Esophagus muscularis mucosa (tissue), 4 donors: ENCODE measurements at regions not wholly inside any gene's neighbourhood (a gene's known extent, or its start where the extent isn't known, plus 50 kb on each side); places are given as distances from the start of the nearest gene placed in this dataset.
A peak's percentile ranks its signal among the peaks of the same experiment; 100 is the strongest.
"Not testable (repeated sequence)": the region's sequence is repeated elsewhere in the genome, so short reads cannot be mapped to it uniquely, and the experiment has no call there.

Experiments used
- DNase-seq: peaks from one replicate; pipeline ENCODE4 v3.0.0-alpha.2; 2017; ENCODE audit errors: extremely low spot score
- H3K27ac ChIP-seq, 4 donors: fragments of 200-600 bp; sonication (generic); replicated peaks in 1 of 4; 1 replicate in 3 of 4; 2 replicates in 1 of 4; pipeline ENCODE4 v1.5.1; 2016 to 2019; ENCODE audit warnings: mild to moderate bottlenecking in 1 of 4
- H3K27me3 ChIP-seq, 4 donors: fragments of 200-600 bp; sonication (generic); one replicate each; pipeline versions ENCODE4 v1.5.1 to v1.6.0; 2016 to 2019
- H3K36me3 ChIP-seq, 4 donors: fragments of 200-600 bp; sonication (generic); one replicate each; pipeline ENCODE4 v1.5.1; 2016 to 2019
- H3K4me1 ChIP-seq, 4 donors: fragments of 200-600 bp; sonication (generic); one replicate each; pipeline ENCODE4 v1.5.1; 2016 to 2019
- H3K4me3 ChIP-seq, 4 donors: fragments of 200-600 bp; sonication (generic); 1 replicate in 2 of 4; 2 replicates in 2 of 4; pipeline ENCODE4 v1.5.1; 2016 to 2019; ENCODE audit warnings: mild to moderate bottlenecking in 4 of 4, moderate library complexity in 1 of 4
- H3K9me3 ChIP-seq, 4 donors: fragments of 200-600 bp; sonication (generic); 1 replicate in 3 of 4; 2 replicates in 1 of 4; pipeline ENCODE4 v1.5.1; 2016 to 2019
- CTCF ChIP-seq, 3 experiments: fragments of 200-600 bp in 2 of 3; fragments of 450-650 bp in 1 of 3; sonication (generic) in 2 of 3; IDR thresholded peaks; one replicate each; pipeline ENCODE4 v1.5.1; 2017 to 2019; ENCODE audit warnings: antibody characterized with exemption in 3 of 3, mild to moderate bottlenecking in 2 of 3, moderate library complexity in 1 of 3
- EP300 ChIP-seq: sonication (generic); formaldehyde crosslinking; IDR thresholded peaks from one replicate; pipeline ENCODE4 v1.6.1; 2017; ENCODE audit warnings: antibody characterized with exemption
- POLR2A ChIP-seq: fragments of 450-650 bp; IDR thresholded peaks from one replicate; pipeline ENCODE4 v1.6.1; 2017; ENCODE audit warnings: antibody characterized with exemption, moderate library complexity, mild to moderate bottlenecking, low read depth
- POLR2AphosphoS5 ChIP-seq, 2 donors: sonication (generic); formaldehyde crosslinking; IDR thresholded peaks; one replicate each; pipeline ENCODE4 v1.6.1; 2017; ENCODE audit warnings: antibody characterized with exemption in 2 of 2
- WGBS: methylation state at CpG from one replicate; pipeline ENCODE4 v1.1.5; 2018; 5-methylcytosine and 5-hydroxymethylcytosine counted together
- intact Hi-C: fragments of 100-400 bp; cut with DNase I; formaldehyde crosslinking; loops from one replicate; pipeline ENCODE4 v1.15.1; 2023

- H3K4me3 ChIP-seq = no peak overlapping the region
- H3K36me3 ChIP-seq = no peaks in the 10 kb centered on the region
- H3K4me1 ChIP-seq = no peaks in the 10 kb centered on the region
- WGBS = 97% methylated on average over 1 of the region's 1 CpG
- TF ChIP-seq POLR2AphosphoS5 (IDR thresholded peaks at IDR 0.05) (no peak), EP300 (no peak)
- no peak for DNase-seq
- no peak overlapping the region for H3K27ac ChIP-seq
- intact Hi-C loops = no loop called here
- no peaks in the 10 kb centered on the region for H3K27me3 ChIP-seq
- no peaks in the 10 kb centered on the region for H3K9me3 ChIP-seq
Measured at GRCh38 chr4:56142088-56142487, 193.3 kb downstream of the CEP135 start.

- 76% methylated on average over 1 of the region's 1 CpG for WGBS
- intact Hi-C loops = no loop called here
- TF ChIP-seq POLR2A (no peak), POLR2AphosphoS5 (IDR thresholded peaks at IDR 0.05) (no peak), CTCF (IDR thresholded peaks at IDR 0.05) (no peak)
- peak; percentile 39 for DNase-seq
- Histone ChIP-seq H3K4me1 (no peaks in the 10 kb centered on the region), H3K27ac (no peak overlapping the region), H3K27me3 (no peaks in the 10 kb centered on the region), H3K9me3 (no peaks in the 10 kb centered on the region), H3K4me3 (no peak overlapping the region), H3K36me3 (no peaks in the 10 kb centered on the region)
Measured at GRCh38 chr4:56139241-56139827, 190.6 kb downstream of the CEP135 start.

- H3K27me3 ChIP-seq, H3K27ac ChIP-seq, H3K9me3 ChIP-seq, intact Hi-C loops, H3K4me3 ChIP-seq, H3K36me3 ChIP-seq, H3K4me1 ChIP-seq: not testable (repeated sequence)
- WGBS = 86% methylated on average over 8 of the region's 8 CpGs
- peak; percentile 45 for DNase-seq
Measured at GRCh38 chr4:56134834-56135233, 186.1 kb downstream of the CEP135 start.

DNA sequence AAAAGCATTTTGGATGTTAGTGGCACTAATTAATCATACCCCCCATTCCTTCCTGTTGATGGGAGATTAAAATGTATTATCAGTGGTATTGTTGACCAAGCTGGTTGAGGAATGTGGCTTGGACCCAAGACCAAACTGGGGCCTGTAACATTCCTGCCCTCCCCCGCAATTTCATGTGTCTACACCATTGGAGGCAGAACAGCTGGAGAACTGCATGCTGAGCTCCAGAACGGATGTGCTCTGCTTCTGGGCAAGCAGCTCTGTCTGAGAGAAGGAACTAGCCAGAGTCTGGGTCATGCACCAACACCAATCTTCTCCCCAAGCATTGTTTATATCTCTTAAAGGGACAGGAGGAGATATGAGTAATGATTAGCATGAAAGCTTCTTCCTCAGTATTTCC lies 185.5 kb downstream of the CEP135 start:
- Histone ChIP-seq H3K27ac (no peak overlapping the region), H3K4me3 (no peak overlapping the region), H3K4me1 (peaks cover 0 to 3% (median 0%) of the 10 kb centered on the region in 4 donors), H3K36me3 (no peaks in the 10 kb centered on the region), H3K27me3 (no peaks in the 10 kb centered on the region), H3K9me3 (no peaks in the 10 kb centered on the region)
- 33% methylated on average over 2 of the region's 2 CpGs for WGBS
- intact Hi-C loops = no loop called here
- no peak for DNase-seq
- TF ChIP-seq CTCF (IDR thresholded peaks at IDR 0.05) (no peak), POLR2A (no peak), EP300 (no peak), POLR2AphosphoS5 (IDR thresholded peaks at IDR 0.05) (no peak)

DNA sequence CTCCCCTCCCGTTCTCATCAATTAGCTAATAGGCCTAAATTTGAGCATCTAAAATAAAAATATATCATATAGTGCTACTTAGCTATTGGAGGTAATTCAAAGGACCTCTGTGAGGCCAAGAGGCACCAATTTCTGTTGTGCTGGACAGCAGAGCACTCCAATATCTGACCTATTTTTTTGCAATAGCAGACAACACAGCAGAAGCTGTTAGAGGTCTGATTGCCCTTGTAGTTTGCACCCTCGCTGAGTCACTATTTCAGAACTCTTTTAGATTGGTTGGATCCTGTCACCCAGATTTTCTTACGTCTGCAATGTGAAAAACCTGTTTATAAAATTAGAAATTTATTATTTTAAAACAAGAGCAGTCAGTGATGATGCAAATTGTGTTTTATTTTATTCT lies 184.1 kb downstream of the CEP135 start:
- H3K36me3 ChIP-seq = no peaks in the 10 kb centered on the region
- DNase-seq = no peak
- no peaks in the 10 kb centered on the region for H3K27me3 ChIP-seq
- H3K27ac ChIP-seq = no peak overlapping the region
- no peaks in the 10 kb centered on the region for H3K9me3 ChIP-seq
- intact Hi-C loops = no loop called here
- H3K4me3 ChIP-seq = no peak overlapping the region
- 69% methylated on average over 3 of the region's 3 CpGs for WGBS
- peaks cover 0 to 3% (median 0%) of the 10 kb centered on the region in 4 donors for H3K4me1 ChIP-seq
- TF ChIP-seq EP300 = no peak
- TF ChIP-seq POLR2AphosphoS5 (IDR thresholded peaks at IDR 0.05) = no peak
- TF ChIP-seq CTCF (IDR thresholded peaks at IDR 0.05) = no peak
- no peak for TF ChIP-seq POLR2A

DNA sequence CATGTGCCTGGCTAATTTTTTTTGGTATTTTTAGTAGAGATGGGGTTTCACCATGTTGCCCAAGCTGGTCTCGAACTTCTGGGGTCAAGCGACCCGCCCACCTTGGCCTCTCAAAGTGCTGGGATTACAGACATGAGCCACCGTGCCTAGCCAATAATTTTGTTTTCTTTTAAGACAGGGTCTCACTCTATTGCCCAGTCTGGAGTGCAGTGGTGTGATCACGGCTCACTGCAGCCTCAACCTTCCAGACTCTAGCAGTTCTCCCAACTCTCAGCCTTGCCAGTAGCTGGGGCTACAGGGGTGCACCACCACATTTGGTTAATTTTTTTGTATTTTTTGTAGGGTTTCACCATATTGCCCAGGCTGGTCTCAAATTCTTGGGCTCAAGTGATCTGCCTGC lies 183.4 kb downstream of the CEP135 start:
- H3K4me1 ChIP-seq, H3K27ac ChIP-seq, H3K4me3 ChIP-seq, intact Hi-C loops, H3K36me3 ChIP-seq, H3K9me3 ChIP-seq, DNase-seq, H3K27me3 ChIP-seq: not testable (repeated sequence)
- 85% methylated on average over 5 of the region's 5 CpGs for WGBS
